ENCODE measurements at regions not wholly inside any gene's neighbourhood (a gene's known extent, or its start where the extent isn't known, plus 50 kb on each side); places are given as distances from the start of the nearest gene placed in this dataset.

GRCh38 chr1:56442290-56442877 lies 137.0 kb downstream of the PLPP3 start:
- Histone ChIP-seq H3K79me1 (ENCODE audit: low read depth, low read length) (no peaks in the 10 kb centered on the region), H3K27ac (replicated peaks; ENCODE audit: low read length) (no peak overlapping the region), H3K4me2 (ENCODE audit: insufficient read depth, low read length, poor library complexity, severe bottlenecking) (no peak overlapping the region), H2AFZ (ENCODE audit: low read length) (no peak overlapping the region), H2BK120ac (ENCODE audit: low read depth, low read length) (no peak overlapping the region), H4K91ac (ENCODE audit: low read depth, low read length, poor library complexity) (no peak overlapping the region), H3K36me3 (replicated peaks in 1 of 2; ENCODE audit: control insufficient read depth in 2 of 2, insufficient read depth in 2 of 2, low read length in 2 of 2) (no peaks in the 10 kb centered on the region), H3K9me3 (replicated peaks in 1 of 2; ENCODE audit: control insufficient read depth in 2 of 2, insufficient read depth in 1 of 2, low read depth in 1 of 2, low read length in 2 of 2) (no peaks in the 10 kb centered on the region), H3K9ac (ENCODE audit: low read depth, low read length, poor library complexity) (no peak overlapping the region), H3K4me1 (ENCODE audit: control insufficient read depth in 2 of 2, insufficient read depth in 1 of 2, low read depth in 1 of 2, low read length in 2 of 2) (peaks cover 20 to 26% of the 10 kb centered on the region in 2 donors), H3K23ac (ENCODE audit: low read depth, low read length, poor library complexity) (no peak overlapping the region), H2BK5ac (ENCODE audit: low read length) (no peak overlapping the region), H2AK5ac (ENCODE audit: low read depth, low read length) (peak overlapping the region; percentile 5), H3K4me3 (ENCODE audit: low read length in 2 of 2) (no peak overlapping the region), H3K14ac (ENCODE audit: low read length) (no peak overlapping the region), H3K18ac (ENCODE audit: low read length) (peak overlapping the region; percentile 41), H3K4ac (ENCODE audit: low read length) (no peak overlapping the region), H2BK15ac (ENCODE audit: low read length) (no peak overlapping the region), H2BK12ac (ENCODE audit: low read length) (no peak overlapping the region), H3K27me3 (ENCODE audit: control insufficient read depth in 3 of 3, insufficient read depth in 3 of 3, low read depth in 1 of 3, low read length in 3 of 3) (no peaks in the 10 kb centered on the region), H4K8ac (ENCODE audit: low read depth, low read length) (no peak overlapping the region)
- WGBS, 2 donors (ENCODE audit: extremely low coverage in 2 of 2, insufficient read length in 2 of 2, insufficient replicate concordance in 1 of 2): no CpG with 5 or more reads among the region's 2 CpGs
- DNase-seq (ENCODE audit: low spot score): no peak

- H3K36me3 ChIP-seq (replicated peaks in 1 of 2; ENCODE audit: control insufficient read depth in 2 of 2, insufficient read depth in 2 of 2, low read length in 2 of 2): no peaks in the 10 kb centered on the region
- no peak overlapping the region for H3K23ac ChIP-seq (ENCODE audit: low read depth, low read length, poor library complexity)
- H3K14ac ChIP-seq (ENCODE audit: low read length): no peak overlapping the region
- no peak overlapping the region for H2AK5ac ChIP-seq (ENCODE audit: low read depth, low read length)
- no peak overlapping the region for H2BK15ac ChIP-seq (ENCODE audit: low read length)
- no peak overlapping the region for H3K4me2 ChIP-seq (ENCODE audit: insufficient read depth, low read length, poor library complexity, severe bottlenecking)
- H3K79me1 ChIP-seq (ENCODE audit: low read depth, low read length): no peaks in the 10 kb centered on the region
- H3K27me3 ChIP-seq (ENCODE audit: control insufficient read depth in 3 of 3, insufficient read depth in 3 of 3, low read depth in 1 of 3, low read length in 3 of 3): no peaks in the 10 kb centered on the region
- peaks cover 22 to 29% of the 10 kb centered on the region in 2 donors for H3K4me1 ChIP-seq (ENCODE audit: control insufficient read depth in 2 of 2, insufficient read depth in 1 of 2, low read depth in 1 of 2, low read length in 2 of 2)
- DNase-seq (ENCODE audit: low spot score): no peak
- H3K4ac ChIP-seq (ENCODE audit: low read length): no peak overlapping the region
- H3K9me3 ChIP-seq (replicated peaks in 1 of 2; ENCODE audit: control insufficient read depth in 2 of 2, insufficient read depth in 1 of 2, low read depth in 1 of 2, low read length in 2 of 2): no peaks in the 10 kb centered on the region
- no peak overlapping the region for H4K8ac ChIP-seq (ENCODE audit: low read depth, low read length)
- H3K9ac ChIP-seq (ENCODE audit: low read depth, low read length, poor library complexity): no peak overlapping the region
- no peak overlapping the region for H2BK120ac ChIP-seq (ENCODE audit: low read depth, low read length)
- no peak overlapping the region for H4K91ac ChIP-seq (ENCODE audit: low read depth, low read length, poor library complexity)
- H3K18ac ChIP-seq (ENCODE audit: low read length): no peak overlapping the region
- H3K4me3 ChIP-seq (ENCODE audit: low read length in 2 of 2): no peak overlapping the region
- H2BK12ac ChIP-seq (ENCODE audit: low read length): no peak overlapping the region
- H2AFZ ChIP-seq (ENCODE audit: low read length): no peak overlapping the region
- no peak overlapping the region for H2BK5ac ChIP-seq (ENCODE audit: low read length)
- H3K27ac ChIP-seq (replicated peaks; ENCODE audit: low read length): no peak overlapping the region
- no CpG with 5 or more reads among the region's 3 CpGs for WGBS, 2 donors (ENCODE audit: extremely low coverage in 2 of 2, insufficient read length in 2 of 2, insufficient replicate concordance in 1 of 2)
Measured at GRCh38 chr1:56441601-56442000, 137.8 kb downstream of the PLPP3 start.

- Histone ChIP-seq H3K27me3 (ENCODE audit: control insufficient read depth in 3 of 3, insufficient read depth in 3 of 3, low read depth in 1 of 3, low read length in 3 of 3) (no peaks in the 10 kb centered on the region), H4K91ac (ENCODE audit: low read depth, low read length, poor library complexity) (no peak overlapping the region), H3K27ac (replicated peaks; ENCODE audit: low read length) (no peak overlapping the region), H3K9me3 (replicated peaks in 1 of 2; ENCODE audit: control insufficient read depth in 2 of 2, insufficient read depth in 1 of 2, low read depth in 1 of 2, low read length in 2 of 2) (no peaks in the 10 kb centered on the region), H2BK120ac (ENCODE audit: low read depth, low read length) (no peak overlapping the region), H3K23ac (ENCODE audit: low read depth, low read length, poor library complexity) (no peak overlapping the region), H3K4me2 (ENCODE audit: insufficient read depth, low read length, poor library complexity, severe bottlenecking) (no peak overlapping the region), H4K8ac (ENCODE audit: low read depth, low read length) (no peak overlapping the region), H3K14ac (ENCODE audit: low read length) (no peak overlapping the region), H3K4me1 (ENCODE audit: control insufficient read depth in 2 of 2, insufficient read depth in 1 of 2, low read depth in 1 of 2, low read length in 2 of 2) (peaks cover 34 to 47% of the 10 kb centered on the region in 2 donors), H2BK15ac (ENCODE audit: low read length) (no peak overlapping the region), H2BK12ac (ENCODE audit: low read length) (no peak overlapping the region), H3K18ac (ENCODE audit: low read length) (peak overlapping the region; percentile 71), H3K4ac (ENCODE audit: low read length) (no peak overlapping the region), H3K36me3 (replicated peaks in 1 of 2; ENCODE audit: control insufficient read depth in 2 of 2, insufficient read depth in 2 of 2, low read length in 2 of 2) (no peaks in the 10 kb centered on the region), H3K4me3 (ENCODE audit: low read length in 2 of 2) (no peak overlapping the region), H2BK5ac (ENCODE audit: low read length) (no peak overlapping the region), H3K9ac (ENCODE audit: low read depth, low read length, poor library complexity) (no peak overlapping the region), H2AK5ac (ENCODE audit: low read depth, low read length) (no peak overlapping the region), H3K79me1 (ENCODE audit: low read depth, low read length) (no peaks in the 10 kb centered on the region), H2AFZ (ENCODE audit: low read length) (peak overlapping the region; percentile 13)
- WGBS, 2 donors (ENCODE audit: extremely low coverage in 2 of 2, insufficient read length in 2 of 2, insufficient replicate concordance in 1 of 2): no CpG with 5 or more reads among the region's 4 CpGs
- DNase-seq (ENCODE audit: low spot score): no peak
Measured at GRCh38 chr1:56439610-56440264, 139.6 kb downstream of the PLPP3 start.

- H3K9me3 ChIP-seq (replicated peaks in 1 of 2; ENCODE audit: control insufficient read depth in 2 of 2, insufficient read depth in 1 of 2, low read depth in 1 of 2, low read length in 2 of 2): no peaks in the 10 kb centered on the region
- peak overlapping the region; percentile 1 for H3K18ac ChIP-seq (ENCODE audit: low read length)
- H4K91ac ChIP-seq (ENCODE audit: low read depth, low read length, poor library complexity): no peak overlapping the region
- no peak overlapping the region for H2BK12ac ChIP-seq (ENCODE audit: low read length)
- H3K27me3 ChIP-seq (ENCODE audit: control insufficient read depth in 3 of 3, insufficient read depth in 3 of 3, low read depth in 1 of 3, low read length in 3 of 3): no peaks in the 10 kb centered on the region
- H2BK120ac ChIP-seq (ENCODE audit: low read depth, low read length): peak overlapping the region; percentile 1
- no peaks in the 10 kb centered on the region for H3K79me1 ChIP-seq (ENCODE audit: low read depth, low read length)
- H3K9ac ChIP-seq (ENCODE audit: low read depth, low read length, poor library complexity): no peak overlapping the region
- H3K23ac ChIP-seq (ENCODE audit: low read depth, low read length, poor library complexity): no peak overlapping the region
- no peak overlapping the region for H2BK15ac ChIP-seq (ENCODE audit: low read length)
- DNase-seq (ENCODE audit: low spot score): no peak
- no peak overlapping the region for H4K8ac ChIP-seq (ENCODE audit: low read depth, low read length)
- H3K4me1 ChIP-seq (ENCODE audit: control insufficient read depth in 2 of 2, insufficient read depth in 1 of 2, low read depth in 1 of 2, low read length in 2 of 2): peaks cover 36 to 49% of the 10 kb centered on the region in 2 donors
- no CpG with 5 or more reads among the region's 4 CpGs for WGBS, 2 donors (ENCODE audit: extremely low coverage in 2 of 2, insufficient read length in 2 of 2, insufficient replicate concordance in 1 of 2)
- no peak overlapping the region for H2AK5ac ChIP-seq (ENCODE audit: low read depth, low read length)
- no peak overlapping the region for H3K14ac ChIP-seq (ENCODE audit: low read length)
- H3K27ac ChIP-seq (replicated peaks; ENCODE audit: low read length): no peak overlapping the region
- H2AFZ ChIP-seq (ENCODE audit: low read length): peak overlapping the region; percentile 13
- no peak overlapping the region for H3K4me3 ChIP-seq (ENCODE audit: low read length in 2 of 2)
- no peaks in the 10 kb centered on the region for H3K36me3 ChIP-seq (replicated peaks in 1 of 2; ENCODE audit: control insufficient read depth in 2 of 2, insufficient read depth in 2 of 2, low read length in 2 of 2)
- H2BK5ac ChIP-seq (ENCODE audit: low read length): no peak overlapping the region
- no peak overlapping the region for H3K4ac ChIP-seq (ENCODE audit: low read length)
- no peak overlapping the region for H3K4me2 ChIP-seq (ENCODE audit: insufficient read depth, low read length, poor library complexity, severe bottlenecking)
Measured at GRCh38 chr1:56438901-56439551, 140.3 kb downstream of the PLPP3 start.

Data from neuronal stem cell (in vitro differentiated cells).